T47D (cell line): ENCODE measurements at regions not wholly inside any gene's neighbourhood (a gene's known extent, or its start where the extent isn't known, plus 50 kb on each side); places are given as distances from the start of the nearest gene placed in this dataset.

Source experiments
- DNase-seq, 2 experiments: peaks; one replicate each; pipeline versions ENCODE4 v3.0.0 to v3.0.0-alpha.2; 2011 to 2012; ENCODE audit warnings: low read depth in 1 of 2, low spot score in 1 of 2
- JUND ChIP-seq: IDR thresholded peaks from 2 replicates; pipeline ENCODE4 v1.6.1; 2012; ENCODE audit warnings: low read depth
- in situ Hi-C: cut with HindIII; loops from 2 replicates; pipeline ENCODE4 v1.10.0; 2016; ENCODE audit warnings: low sequenced_read_pairs, low pct_unique_long_range_greater_than_20kb

GRCh38 chr10:8776926-8777622, 722.6 kb downstream of the GATA3 start:
- no peak for DNase-seq
- no peak for TF ChIP-seq JUND
- in situ Hi-C loops: no loop called here

DNA sequence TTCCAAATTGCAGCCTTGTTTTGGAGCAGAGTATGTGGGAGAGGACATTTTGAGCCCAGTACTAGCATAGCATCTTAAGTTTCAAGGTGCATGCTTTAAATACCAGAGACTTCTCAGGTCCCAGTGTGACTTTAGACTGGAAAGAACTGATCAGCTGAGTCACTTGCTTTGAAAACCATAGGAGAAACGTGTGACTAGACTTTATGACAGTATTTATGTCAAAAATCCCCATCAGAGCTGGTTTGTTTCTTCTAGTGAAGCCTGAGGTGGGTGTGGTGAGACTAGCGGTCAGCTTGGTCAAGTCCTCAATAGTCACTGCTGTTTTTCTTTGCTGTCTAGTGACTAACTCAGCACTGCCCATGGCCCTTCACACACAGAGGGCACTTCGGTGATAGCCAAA, 724.2 kb downstream of the GATA3 start:
- DNase-seq: no peak
- no peak for TF ChIP-seq JUND
- in situ Hi-C loops: no loop called here

DNA sequence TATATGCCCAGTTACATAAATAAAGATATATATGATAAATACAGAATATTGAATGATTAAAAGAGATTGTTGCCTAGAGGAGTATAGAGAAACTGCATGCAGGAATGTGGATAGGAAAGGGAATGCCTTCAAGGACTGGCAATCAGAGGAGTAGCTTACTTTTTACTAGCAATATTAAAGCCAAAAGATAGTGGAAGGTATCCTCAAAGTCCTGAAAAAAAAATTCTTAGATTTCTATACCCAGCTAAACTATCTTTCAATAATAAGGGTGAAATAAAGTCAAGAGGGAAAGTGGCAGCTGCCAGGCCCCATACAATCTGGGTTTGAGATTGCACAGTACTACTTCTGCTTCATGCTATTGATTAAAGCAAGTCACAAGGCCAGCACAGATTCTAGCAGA, 733.2 kb downstream of the GATA3 start:
- TF ChIP-seq JUND: no peak
- DNase-seq: no peak
- in situ Hi-C loops: no loop called here

DNA sequence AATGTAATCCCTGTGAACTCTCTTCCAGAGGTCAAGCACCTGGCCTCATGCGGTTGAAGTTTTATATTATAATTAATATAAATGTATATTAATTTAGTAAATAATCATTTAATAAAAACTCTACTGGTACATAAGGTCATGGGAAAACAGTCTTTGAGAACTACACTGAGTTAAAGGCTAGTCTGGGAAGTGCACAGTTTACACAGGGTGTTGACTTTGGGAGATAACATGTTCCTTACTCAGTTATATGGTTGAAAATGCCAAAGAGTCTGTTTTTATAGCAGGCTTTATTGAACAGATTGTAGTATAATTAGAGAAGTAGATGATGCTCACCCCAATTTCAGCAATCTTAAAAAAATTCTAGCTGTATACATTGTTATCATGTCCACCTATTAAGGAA, 735.9 kb downstream of the GATA3 start:
- TF ChIP-seq JUND: no peak
- in situ Hi-C loops: no loop called here
- DNase-seq: peak in 1 of 2 experiments; percentile 55

DNA sequence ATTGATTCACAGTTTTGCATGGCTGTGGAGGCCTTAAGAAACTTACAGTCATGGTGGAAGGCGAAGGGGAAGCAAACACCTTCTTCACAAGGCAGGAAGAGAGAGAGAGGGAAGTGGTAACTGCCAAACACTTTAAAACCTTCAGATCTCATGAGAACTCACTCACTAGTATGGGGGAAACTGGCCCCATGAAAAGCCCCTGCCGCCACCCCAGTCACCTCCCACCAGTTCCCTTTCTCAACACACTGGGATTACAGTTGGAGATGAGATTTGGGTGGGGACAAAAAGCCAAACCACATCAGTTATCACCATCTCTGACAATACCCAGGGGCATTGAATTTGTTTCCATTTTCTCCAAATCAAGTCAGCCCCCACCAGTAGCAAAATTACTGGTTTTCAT, 740.4 kb downstream of the GATA3 start:
- in situ Hi-C loops: no loop called here
- TF ChIP-seq JUND: no peak
- DNase-seq: no peak

GRCh38 chr10:8800426-8800825, 745.9 kb downstream of the GATA3 start:
- no peak for TF ChIP-seq JUND
- in situ Hi-C loops: no loop called here
- no peak for DNase-seq

DNA sequence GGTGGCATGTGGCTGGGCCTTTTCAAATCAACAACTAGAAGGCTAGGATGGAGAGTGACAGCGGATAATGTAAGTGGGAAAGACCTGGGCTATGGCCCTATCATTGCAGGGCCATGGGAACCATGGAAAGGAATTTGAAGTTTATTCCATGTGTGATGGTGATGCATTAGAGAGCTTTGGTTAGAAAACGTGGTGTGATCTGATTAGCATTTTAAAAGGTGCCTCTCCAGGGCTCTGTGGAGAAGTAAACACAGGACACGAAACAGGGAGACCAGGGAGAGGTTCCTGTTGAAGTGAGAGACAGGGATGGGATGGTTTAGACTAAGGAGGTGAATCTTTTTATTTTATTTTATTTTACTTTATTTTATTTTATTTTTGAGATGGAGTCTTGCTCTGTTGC, 749.5 kb downstream of the GATA3 start:
- TF ChIP-seq JUND: no peak
- in situ Hi-C loops: no loop called here
- DNase-seq: no peak

GRCh38 chr10:8810677-8811076, 756.2 kb downstream of the GATA3 start:
- in situ Hi-C loops: no loop called here
- no peak for TF ChIP-seq JUND
- no peak for DNase-seq

DNA sequence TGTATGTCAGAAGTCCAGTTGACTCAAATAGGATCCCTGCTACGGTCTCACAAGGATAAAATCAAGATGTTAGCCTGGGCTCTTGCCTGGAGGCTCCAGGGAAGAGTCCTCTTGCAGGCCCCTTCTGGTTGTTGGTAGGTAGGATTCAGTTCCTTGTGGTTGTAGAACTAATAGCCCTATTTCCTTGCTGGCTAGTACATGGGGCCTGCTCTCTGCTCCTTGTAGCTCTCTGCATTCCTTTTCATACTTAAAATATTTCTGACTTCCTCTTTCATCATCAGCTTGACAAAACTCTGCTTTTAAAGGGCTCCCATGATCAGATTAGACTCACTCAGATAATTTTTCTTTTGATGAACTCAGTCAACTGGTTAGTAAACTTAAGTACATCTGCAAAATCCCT, 756.7 kb downstream of the GATA3 start:
- TF ChIP-seq JUND: no peak
- DNase-seq: peak in 1 of 2 experiments; percentile 21
- in situ Hi-C loops: no loop called here

DNA sequence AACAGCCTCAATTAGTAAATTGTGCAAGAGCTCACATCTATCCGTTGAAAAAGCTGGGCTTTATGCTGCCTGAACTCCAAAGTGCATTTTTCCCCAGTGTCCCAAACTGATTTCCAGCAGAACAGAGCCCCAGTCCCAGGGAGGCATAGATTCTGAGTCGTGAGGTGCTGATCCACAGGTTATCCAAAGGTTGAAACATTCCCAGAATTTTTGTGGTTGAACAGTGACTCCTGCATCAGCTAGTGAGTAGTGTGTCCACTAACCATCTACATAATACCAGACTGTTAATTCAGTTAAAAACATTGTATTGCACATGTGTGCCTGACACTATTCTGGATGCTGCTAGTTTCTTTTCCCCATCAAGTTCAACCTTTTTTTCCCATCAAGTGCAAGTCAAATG, 761.5 kb downstream of the GATA3 start:
- peak in 1 of 2 experiments; percentile 48 for DNase-seq
- in situ Hi-C loops: no loop called here
- TF ChIP-seq JUND: no peak

DNA sequence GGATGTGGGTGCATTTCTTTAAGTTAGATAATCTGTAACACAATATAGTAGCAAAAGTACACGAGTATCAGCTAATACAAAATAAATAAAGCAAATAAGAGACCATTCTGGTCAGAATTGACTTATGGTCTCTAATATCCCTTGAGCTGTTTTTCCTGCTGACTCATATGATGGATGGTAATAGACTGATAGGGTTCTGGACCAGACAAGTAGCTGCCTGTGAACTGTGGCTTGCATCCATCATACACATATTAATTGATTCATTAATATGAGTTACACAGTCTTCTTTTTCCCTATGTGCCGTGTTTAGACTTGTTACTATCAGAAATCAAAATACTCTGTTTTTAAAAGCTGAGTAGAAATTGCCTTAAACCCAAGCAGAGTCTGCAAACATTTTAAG, 762.8 kb downstream of the GATA3 start:
- no peak for DNase-seq
- in situ Hi-C loops: no loop called here
- no peak for TF ChIP-seq JUND

DNA sequence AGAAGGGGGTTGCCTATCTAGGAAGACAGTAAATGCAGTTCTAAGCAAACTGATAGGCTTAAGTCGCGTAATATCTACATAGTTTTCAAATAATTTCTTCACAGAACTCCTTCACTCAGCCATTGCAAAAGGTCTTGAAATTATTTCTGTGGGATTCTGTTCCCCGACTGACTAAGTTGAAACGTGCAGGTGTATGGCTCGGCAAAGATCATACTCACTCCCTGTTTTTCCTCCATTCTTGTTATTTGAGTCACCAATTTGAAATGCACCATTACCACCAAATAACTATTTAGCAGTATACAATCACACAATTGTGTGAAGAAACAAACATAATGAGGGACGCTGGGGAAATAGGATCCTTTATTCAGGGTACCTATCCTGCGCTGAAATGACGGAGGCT, 771.1 kb downstream of the GATA3 start:
- no peak for TF ChIP-seq JUND
- no peak for DNase-seq
- in situ Hi-C loops: no loop called here

DNA sequence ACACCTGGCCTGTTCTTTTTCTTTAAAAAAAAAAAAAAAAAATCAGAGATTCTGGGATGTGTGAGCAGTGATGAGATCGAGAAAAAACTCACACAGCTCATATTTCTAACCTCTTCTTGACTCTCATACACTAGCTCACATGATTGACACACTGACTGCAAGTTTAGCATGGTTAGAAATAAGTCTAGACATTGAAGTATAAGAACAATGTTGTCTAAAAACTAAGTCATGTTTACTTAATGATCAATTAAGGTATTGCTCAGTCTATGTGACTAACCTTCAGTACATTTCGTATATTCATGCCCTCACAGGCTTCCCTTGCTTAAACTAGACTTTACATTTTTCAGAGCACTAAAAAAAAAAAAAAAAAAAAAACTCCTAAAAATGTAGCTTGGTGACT, 775.1 kb downstream of the GATA3 start:
- no peak for TF ChIP-seq JUND
- no peak for DNase-seq
- in situ Hi-C loops: no loop called here

- DNase-seq: no peak
- no peak for TF ChIP-seq JUND
- in situ Hi-C loops: no loop called here
These were observed 775.6 kb downstream of the GATA3 start for GRCh38 chr10:8830048-8830447.
